H9 (cell line): ENCODE measurements at regions not wholly inside any gene's neighbourhood (a gene's known extent, or its start where the extent isn't known, plus 50 kb on each side); places are given as distances from the start of the nearest gene placed in this dataset.

Source experiments
- DNase-seq: peaks from one replicate; pipeline ENCODE4 v3.0.0-alpha.2; 2017
- H2AFZ ChIP-seq: one replicate; pipeline ENCODE4 v1.6.1; 2013; ENCODE audit warnings: mild to moderate bottlenecking, low read length, control low read depth, moderate library complexity
- H2AK5ac ChIP-seq: 2 replicates; pipeline ENCODE4 v1.6.1; 2013; ENCODE audit warnings: low read length, control low read depth, mixed read lengths; ENCODE audit not compliant: insufficient read length
- H2BK120ac ChIP-seq: one replicate; pipeline ENCODE4 v1.6.1; 2013; ENCODE audit warnings: low read depth, mild to moderate bottlenecking, low read length, control low read depth, inconsistent platforms; ENCODE audit not compliant: poor library complexity, severe bottlenecking
- H2BK12ac ChIP-seq: 2 replicates; pipeline ENCODE4 v1.6.1; 2013; ENCODE audit warnings: low read length, control low read depth, mixed read lengths, low read depth; ENCODE audit not compliant: insufficient read length
- H2BK15ac ChIP-seq: 2 replicates; pipeline ENCODE4 v1.6.1; 2013; ENCODE audit warnings: low read depth, low read length, control low read depth
- H2BK20ac ChIP-seq: one replicate; pipeline ENCODE4 v1.6.1; 2013; ENCODE audit warnings: low read depth, mild to moderate bottlenecking, low read length, control low read depth, inconsistent platforms; ENCODE audit not compliant: poor library complexity, severe bottlenecking
- H2BK5ac ChIP-seq: 2 replicates; pipeline ENCODE4 v1.6.1; 2013; ENCODE audit warnings: low read length, control low read depth, mixed read lengths; ENCODE audit not compliant: insufficient read length
- H3K14ac ChIP-seq: 2 replicates; pipeline ENCODE4 v1.6.1; 2013; ENCODE audit warnings: low read length, control low read depth; ENCODE audit not compliant: insufficient read depth
- H3K18ac ChIP-seq: 2 replicates; pipeline ENCODE4 v1.6.1; 2013; ENCODE audit warnings: low read depth, mild to moderate bottlenecking, mixed read lengths, low read length, control low read depth; ENCODE audit not compliant: insufficient read length
- H3K23ac ChIP-seq: 2 replicates; pipeline ENCODE4 v1.6.1; 2013; ENCODE audit warnings: low read length, control low read depth, mixed read lengths, low read depth; ENCODE audit not compliant: insufficient read length
- H3K23me2 ChIP-seq: 2 replicates; pipeline ENCODE4 v1.6.1; 2013; ENCODE audit warnings: low read depth, mild to moderate bottlenecking, mixed read lengths, low read length, control low read depth; ENCODE audit not compliant: insufficient read length, poor library complexity, severe bottlenecking
- H3K27ac ChIP-seq: 2 replicates; pipeline ENCODE4 v1.5.1; 2013; ENCODE audit warnings: low read length, control low read depth, mixed read lengths, low read depth; ENCODE audit not compliant: insufficient read length
- H3K27me3 ChIP-seq: 2 replicates; pipeline ENCODE4 v1.6.1; 2013; ENCODE audit warnings: low read length, control low read depth, inconsistent platforms; ENCODE audit not compliant: insufficient read depth
- H3K4ac ChIP-seq: 2 replicates; pipeline ENCODE4 v1.6.1; 2013; ENCODE audit warnings: low read depth, mild to moderate bottlenecking, control low read depth, inconsistent platforms, low read length, moderate library complexity
- H3K4me1 ChIP-seq: 2 replicates; pipeline ENCODE4 v1.6.1; 2013; ENCODE audit warnings: low read length, control low read depth, inconsistent platforms; ENCODE audit not compliant: insufficient read depth
- H3K4me2 ChIP-seq: 2 replicates; pipeline ENCODE4 v1.6.1; 2013; ENCODE audit warnings: low read length, control low read depth, mixed read lengths; ENCODE audit not compliant: insufficient read length, insufficient read depth
- H3K56ac ChIP-seq: 2 replicates; pipeline ENCODE4 v1.6.1; 2013; ENCODE audit warnings: low read depth, mild to moderate bottlenecking, mixed read lengths, low read length, control low read depth; ENCODE audit not compliant: insufficient read length
- H3K79me1 ChIP-seq: 2 replicates; pipeline ENCODE4 v1.6.1; 2013; ENCODE audit warnings: low read depth, mild to moderate bottlenecking, moderate library complexity, low read length, control low read depth, inconsistent platforms; ENCODE audit not compliant: insufficient read depth, poor library complexity, severe bottlenecking
- H3K79me2 ChIP-seq: 2 replicates; pipeline ENCODE4 v1.6.1; 2013; ENCODE audit warnings: low read length, control low read depth, inconsistent platforms; ENCODE audit not compliant: insufficient read depth
- H3K9ac ChIP-seq: 2 replicates; pipeline ENCODE4 v1.6.1; 2013; ENCODE audit warnings: low read length, control low read depth, mixed read lengths; ENCODE audit not compliant: insufficient read length; ENCODE audit errors: extremely low read depth
- H3K9me3 ChIP-seq: one replicate; pipeline ENCODE4 v1.6.1; 2013; ENCODE audit warnings: low read depth, low read length, inconsistent platforms; ENCODE audit not compliant: control insufficient read depth
- H3T11ph ChIP-seq: one replicate; pipeline ENCODE4 v1.6.1; 2013; ENCODE audit warnings: mild to moderate bottlenecking, low read length, control low read depth, inconsistent platforms
- H4K20me1 ChIP-seq: one replicate; pipeline ENCODE4 v1.6.1; 2013; ENCODE audit not compliant: control insufficient read depth, insufficient read length, insufficient read depth
- H4K5ac ChIP-seq: 2 replicates; pipeline ENCODE4 v1.6.1; 2013; ENCODE audit warnings: low read depth, mild to moderate bottlenecking, mixed read lengths, low read length, control low read depth; ENCODE audit not compliant: insufficient read length
- H4K8ac ChIP-seq: replicated peaks from 2 replicates; pipeline ENCODE4 v1.6.1; 2013; ENCODE audit warnings: low read length, control low read depth, mixed read lengths, low read depth; ENCODE audit not compliant: insufficient read length
- H4K91ac ChIP-seq: 2 replicates; pipeline ENCODE4 v1.6.1; 2013; ENCODE audit warnings: low read depth, mild to moderate bottlenecking, moderate library complexity, mixed read lengths, low read length, control low read depth; ENCODE audit not compliant: insufficient read length
- H3K27ac Mint-ChIP-seq, 3 experiments: 2 replicates in 2 of 3; 3 replicates in 1 of 3; pipeline ENCODE4 v1.8.0; 2020 to 2021; ENCODE audit warnings: mixed read lengths in 3 of 3, mild to moderate bottlenecking in 1 of 3, moderate library complexity in 1 of 3
- H3K27me3 Mint-ChIP-seq: 2 replicates; pipeline ENCODE4 v1.8.0; 2021; ENCODE audit warnings: low read depth, mild to moderate bottlenecking, moderate library complexity, mixed read lengths
- H3K36me3 Mint-ChIP-seq, 3 experiments: 2 replicates in 2 of 3; 3 replicates in 1 of 3; pipeline ENCODE4 v1.8.0; 2020 to 2021; ENCODE audit warnings: low read depth in 3 of 3, mixed read lengths in 3 of 3; ENCODE audit not compliant: insufficient read depth in 1 of 3
- H3K4me1 Mint-ChIP-seq, 2 experiments: 2 replicates each; pipeline ENCODE4 v1.8.0; 2020; ENCODE audit warnings: mixed read lengths in 2 of 2
- H3K4me3 Mint-ChIP-seq, 2 experiments: 2 replicates in 1 of 2; 3 replicates in 1 of 2; pipeline ENCODE4 v1.8.0; 2020 to 2021; ENCODE audit warnings: mild to moderate bottlenecking in 2 of 2, mixed read lengths in 2 of 2, moderate library complexity in 1 of 2
- H3K9me3 Mint-ChIP-seq, 2 experiments: 2 replicates in 1 of 2; 3 replicates in 1 of 2; pipeline ENCODE4 v1.8.0; 2020; ENCODE audit warnings: mild to moderate bottlenecking in 2 of 2, mixed read lengths in 2 of 2, moderate library complexity in 1 of 2
- WGBS: extraction: QIAGEN DNeasy Blood & Tissue Kit; methylation state at CpG from one replicate; pipeline ENCODE4 v1.1.7; 2013; ENCODE audit warnings: missing lambda C conversion rate, low lambda C conversion rate, mixed read lengths; ENCODE audit not compliant: insufficient read length; ENCODE audit errors: extremely low coverage; 5-methylcytosine and 5-hydroxymethylcytosine counted together
- TF ChIP-seq, protein P1 (sequence below): fragments of 200-600 bp; sonication (generic); conservative IDR thresholded peaks from 3 replicates; pipeline ENCODE4 v1.8.0; 2021; ENCODE audit warnings: antibody characterized with exemption, mild to moderate bottlenecking

- Histone ChIP-seq H2BK5ac (no peak overlapping the region), H2BK12ac (no peak overlapping the region), H4K5ac (no peak overlapping the region), H3K56ac (no peak overlapping the region), H4K8ac (no peak overlapping the region), H3K9me3 (no peaks in the 10 kb centered on the region), H3K27ac (no peak overlapping the region), H3K4ac (no peak overlapping the region), H4K20me1 (no peaks in the 10 kb centered on the region), H4K91ac (no peak overlapping the region), H3K23ac (no peak overlapping the region), H3K4me1 (no peaks in the 10 kb centered on the region; the same call in 1 of the 2 replicates), H2AFZ (no peak overlapping the region), H2AK5ac (no peak overlapping the region), H3K23me2 (no peaks in the 10 kb centered on the region), H3K27me3 (no peaks in the 10 kb centered on the region), H2BK20ac (peak overlapping the region; percentile 26), H3K4me2 (no peak overlapping the region), H3K79me2 (no peaks in the 10 kb centered on the region), H3K14ac (no peak overlapping the region), H3K18ac (no peak overlapping the region), H3K9ac (no peak overlapping the region), H2BK120ac (no peak overlapping the region), H3T11ph (no peak overlapping the region), H3K79me1 (no peaks in the 10 kb centered on the region), H2BK15ac (no peak overlapping the region)
- no peak for DNase-seq
- H3K4me3 Mint-ChIP-seq = no peak overlapping the region
- peaks cover 26 to 28% of the 10 kb centered on the region in 2 experiments for H3K4me1 Mint-ChIP-seq
- no peaks in the 10 kb centered on the region for H3K9me3 Mint-ChIP-seq
- TF ChIP-seq, protein P1, sequence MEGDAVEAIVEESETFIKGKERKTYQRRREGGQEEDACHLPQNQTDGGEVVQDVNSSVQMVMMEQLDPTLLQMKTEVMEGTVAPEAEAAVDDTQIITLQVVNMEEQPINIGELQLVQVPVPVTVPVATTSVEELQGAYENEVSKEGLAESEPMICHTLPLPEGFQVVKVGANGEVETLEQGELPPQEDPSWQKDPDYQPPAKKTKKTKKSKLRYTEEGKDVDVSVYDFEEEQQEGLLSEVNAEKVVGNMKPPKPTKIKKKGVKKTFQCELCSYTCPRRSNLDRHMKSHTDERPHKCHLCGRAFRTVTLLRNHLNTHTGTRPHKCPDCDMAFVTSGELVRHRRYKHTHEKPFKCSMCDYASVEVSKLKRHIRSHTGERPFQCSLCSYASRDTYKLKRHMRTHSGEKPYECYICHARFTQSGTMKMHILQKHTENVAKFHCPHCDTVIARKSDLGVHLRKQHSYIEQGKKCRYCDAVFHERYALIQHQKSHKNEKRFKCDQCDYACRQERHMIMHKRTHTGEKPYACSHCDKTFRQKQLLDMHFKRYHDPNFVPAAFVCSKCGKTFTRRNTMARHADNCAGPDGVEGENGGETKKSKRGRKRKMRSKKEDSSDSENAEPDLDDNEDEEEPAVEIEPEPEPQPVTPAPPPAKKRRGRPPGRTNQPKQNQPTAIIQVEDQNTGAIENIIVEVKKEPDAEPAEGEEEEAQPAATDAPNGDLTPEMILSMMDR = no peak
- no peaks in the 10 kb centered on the region for H3K36me3 Mint-ChIP-seq
- WGBS = no CpG with 5 or more reads among the region's 4 CpGs
- H3K27me3 Mint-ChIP-seq = no peaks in the 10 kb centered on the region
- H3K27ac Mint-ChIP-seq = no peak overlapping the region; a peak in 1 of 7 replicates
Observed at GRCh38 chr1:220323717-220324116, 51.5 kb upstream of the RAB3GAP2 start.
